Testis (tissue), 2 donors: ENCODE measurements at regions not wholly inside any gene's neighbourhood (a gene's known extent, or its start where the extent isn't known, plus 50 kb on each side); places are given as distances from the start of the nearest gene placed in this dataset.
"Not testable (repeated sequence)": the region's sequence is repeated elsewhere in the genome, so short reads cannot be mapped to it uniquely, and the experiment has no call there.

ENCODE experiments used
- DNase-seq: peaks from one replicate; pipeline ENCODE4 v3.0.0-alpha.2; 2019
- H3K27ac ChIP-seq, 2 donors: fragments of 200-600 bp; sonication (generic); one replicate each; pipeline ENCODE4 v1.5.1; 2019
- H3K27me3 ChIP-seq: fragments of 200-600 bp; sonication (generic); one replicate; pipeline ENCODE4 v1.5.1; 2019
- H3K36me3 ChIP-seq: fragments of 200-600 bp; sonication (generic); one replicate; pipeline ENCODE4 v1.5.1; 2017; ENCODE audit warnings: low read depth; ENCODE audit errors: missing control alignments
- H3K4me1 ChIP-seq: fragments of 200-600 bp; sonication (generic); one replicate; pipeline ENCODE4 v1.5.1; 2019
- H3K4me3 ChIP-seq, 2 donors: fragments of 200-600 bp; sonication (generic); one replicate each; pipeline ENCODE4 v1.5.1; 2017 to 2019
- H3K9me3 ChIP-seq: fragments of 200-600 bp; sonication (generic); one replicate; pipeline ENCODE4 v1.5.1; 2017
- CTCF ChIP-seq, 3 experiments: fragments of 450-650 bp in 2 of 3; fragments of 200-600 bp in 1 of 3; sonication (generic) in 1 of 3; IDR thresholded peaks; one replicate each; pipeline ENCODE4 v1.5.1; 2016 to 2019; ENCODE audit warnings: antibody characterized with exemption in 3 of 3, mild to moderate bottlenecking in 2 of 3, moderate library complexity in 1 of 3
- POLR2A ChIP-seq: fragments of 450-650 bp; IDR thresholded peaks from one replicate; pipeline ENCODE4 v1.6.1; 2017; ENCODE audit warnings: antibody characterized with exemption, mild to moderate bottlenecking, moderate library complexity
- WGBS, 2 donors: methylation state at CpG; one replicate each; pipeline ENCODE4 v1.1.5; 2018; 5-methylcytosine and 5-hydroxymethylcytosine counted together
- intact Hi-C: fragments of 100-400 bp; cut with DNase I; formaldehyde crosslinking; loops from one replicate; pipeline ENCODE4 v1.15.1; 2023; ENCODE audit warnings: low total_unique reads

GRCh38 chr15:69570454-69570853 lies 117.8 kb downstream of the RPLP1 start:
- Histone ChIP-seq H3K27ac (no peak overlapping the region), H3K36me3 (no peaks in the 10 kb centered on the region), H3K4me3 (no peak overlapping the region), H3K27me3 (no peaks in the 10 kb centered on the region), H3K9me3 (no peaks in the 10 kb centered on the region), H3K4me1 (no peaks in the 10 kb centered on the region)
- no peak for DNase-seq
- WGBS, 2 donors: 56 to 58% methylated on average over 5 of the region's 5 CpGs
- intact Hi-C loops: no loop called here
- TF ChIP-seq CTCF (IDR thresholded peaks at IDR 0.05) (no peak), POLR2A (no peak)

- Histone ChIP-seq H3K36me3 (no peaks in the 10 kb centered on the region), H3K4me1 (no peaks in the 10 kb centered on the region), H3K4me3 (no peak overlapping the region), H3K9me3 (no peaks in the 10 kb centered on the region), H3K27me3 (no peaks in the 10 kb centered on the region), H3K27ac (no peak overlapping the region)
- DNase-seq: no peak
- intact Hi-C loops: no loop called here
- TF ChIP-seq POLR2A: no peak
- TF ChIP-seq CTCF (IDR thresholded peaks at IDR 0.05): no peak
- 95% methylated on average over 5 of the region's 5 CpGs for WGBS, 2 donors
Observed at GRCh38 chr15:69570997-69571396, 118.4 kb downstream of the RPLP1 start.

GRCh38 chr15:69573278-69573677 lies 120.7 kb downstream of the RPLP1 start:
- H3K4me1 ChIP-seq, H3K4me3 ChIP-seq, H3K36me3 ChIP-seq, H3K27me3 ChIP-seq, DNase-seq, intact Hi-C loops, H3K9me3 ChIP-seq, H3K27ac ChIP-seq: not testable (repeated sequence)
- WGBS, 2 donors: 92 to 95% methylated on average over 2 of the region's 2 CpGs

- Histone ChIP-seq H3K9me3 (no peaks in the 10 kb centered on the region), H3K4me3 (no peak overlapping the region), H3K36me3 (no peaks in the 10 kb centered on the region), H3K4me1 (no peaks in the 10 kb centered on the region), H3K27me3 (no peaks in the 10 kb centered on the region), H3K27ac (no peak overlapping the region)
- 68 to 70% methylated on average over 13 of the region's 13 CpGs for WGBS, 2 donors
- TF ChIP-seq CTCF (IDR thresholded peaks at IDR 0.05) (no peak), POLR2A (no peak)
- intact Hi-C loops: no loop called here
- no peak for DNase-seq
Observed at GRCh38 chr15:69573815-69574475, 121.3 kb downstream of the RPLP1 start.

- Histone ChIP-seq H3K4me3 (no peak overlapping the region), H3K4me1 (no peaks in the 10 kb centered on the region), H3K27me3 (no peaks in the 10 kb centered on the region), H3K36me3 (no peaks in the 10 kb centered on the region), H3K27ac (no peak overlapping the region), H3K9me3 (no peaks in the 10 kb centered on the region)
- TF ChIP-seq POLR2A (no peak), CTCF (IDR thresholded peaks at IDR 0.05) (no peak)
- no peak for DNase-seq
- 86 to 88% methylated on average over 4 to 5 of the region's 5 CpGs for WGBS, 2 donors
- intact Hi-C loops: no loop called here
Observed at GRCh38 chr15:69574506-69574905, 121.9 kb downstream of the RPLP1 start.
